Endothelial cell of umbilical vein (primary cell): ENCODE measurements at regions not wholly inside any gene's neighbourhood (a gene's known extent, or its start where the extent isn't known, plus 50 kb on each side); places are given as distances from the start of the nearest gene placed in this dataset.

ENCODE experiments used
- BruUV-seq: library from RNA; stranded (reverse); fragments of 400-500 nt; replicated peaks from 2 replicates; lab custom pipeline; 2021; lab: Mats Ljungman, UMichigan
- CTCF ChIA-PET: fragments of 300-600, 350-600 bp; sonication (Branson Sonifier 250); formaldehyde crosslinking; loops from one replicate; lab custom pipeline; 2021; ENCODE audit warnings: antibody characterized with exemption, inconsistent platforms; lab: Charles Lee
- POLR2A ChIA-PET: fragments of 300-600, 350-600 bp; sonication (Branson Sonifier 250); formaldehyde crosslinking; loops from one replicate; lab custom pipeline; 2021; ENCODE audit warnings: antibody characterized with exemption, inconsistent platforms; lab: Charles Lee
- DNase-seq: peaks from one replicate; pipeline ENCODE4 v3.0.0-alpha.2; 2011; ENCODE audit warnings: low read depth, low spot score
- FAIRE-seq: peaks from 2 replicates; lab custom pipeline; 2011; peaks lifted over from hg19 to GRCh38; lab: Jason Lieb, UNC
- H2AFZ ChIP-seq: 2 replicates; pipeline ENCODE4 v1.6.0; 2012; ENCODE audit warnings: low read depth, low read length, control low read depth, inconsistent platforms
- H3K27ac ChIP-seq: 2 replicates; pipeline ENCODE4 v1.5.1; 2011; ENCODE audit warnings: low read depth, mild to moderate bottlenecking, control low read depth, low read length, moderate library complexity; ENCODE audit not compliant: insufficient read depth
- H3K27me3 ChIP-seq, 2 experiments: 2 replicates each; pipeline versions ENCODE4 v1.6.0 to v1.6.1; 2011; ENCODE audit warnings: low read length in 2 of 2, mixed read lengths in 1 of 2; ENCODE audit not compliant: control insufficient read depth in 2 of 2, insufficient read depth in 2 of 2
- H3K36me3 ChIP-seq, 2 experiments: 2 replicates in 1 of 2; 3 replicates in 1 of 2; pipeline ENCODE4 v1.5.1; 2011; ENCODE audit warnings: low read length in 2 of 2, mild to moderate bottlenecking in 1 of 2, moderate library complexity in 1 of 2; ENCODE audit not compliant: control insufficient read depth in 2 of 2, insufficient read depth in 2 of 2; ENCODE audit errors: extremely low read depth in 1 of 2
- H3K4me1 ChIP-seq: 3 replicates; pipeline ENCODE4 v1.5.1; 2011; ENCODE audit warnings: mild to moderate bottlenecking, low read length; ENCODE audit not compliant: control insufficient read depth, insufficient read depth; ENCODE audit errors: extremely low read depth
- H3K4me2 ChIP-seq: 2 replicates; pipeline ENCODE4 v1.6.1; 2011; ENCODE audit warnings: low read length, control low read depth, mixed read lengths; ENCODE audit not compliant: insufficient read depth
- H3K4me3 ChIP-seq, 3 experiments: fragments of 200-600 bp in 1 of 3; sonication (generic), shearing (Covaris generic) in 1 of 3; replicated peaks in 1 of 3; 2 replicates each; pipeline ENCODE4 v1.5.1; 2011 to 2016; ENCODE audit warnings: control low read depth in 3 of 3, low read length in 3 of 3, mild to moderate bottlenecking in 2 of 3, inconsistent platforms in 1 of 3, low read depth in 1 of 3, moderate library complexity in 1 of 3; ENCODE audit not compliant: insufficient read depth in 1 of 3
- H3K79me2 ChIP-seq: 2 replicates; pipeline ENCODE4 v1.6.0; 2012; ENCODE audit warnings: low read length, inconsistent platforms; ENCODE audit not compliant: control insufficient read depth, insufficient read depth
- H3K9ac ChIP-seq: replicated peaks from 2 replicates; pipeline ENCODE3; 2011; ENCODE audit warnings: low read length, control low read depth; ENCODE audit not compliant: insufficient read depth; ENCODE audit errors: extremely low read depth
- H3K9me1 ChIP-seq: replicated peaks from 3 replicates; pipeline ENCODE4 v1.6.0; 2011; ENCODE audit warnings: mild to moderate bottlenecking, low read length; ENCODE audit not compliant: control insufficient read depth, insufficient read depth; ENCODE audit errors: extremely low read depth
- H3K9me3 ChIP-seq: replicated peaks from 2 replicates; pipeline ENCODE4 v1.5.1; 2012; ENCODE audit warnings: low read length, inconsistent platforms; ENCODE audit not compliant: control insufficient read depth, insufficient read depth
- H4K20me1 ChIP-seq: replicated peaks from 2 replicates; pipeline ENCODE3; 2011; ENCODE audit warnings: mild to moderate bottlenecking, low read length; ENCODE audit not compliant: control insufficient read depth, insufficient read depth; ENCODE audit errors: extremely low read depth
- CTCF ChIP-seq, 2 donors: IDR thresholded peaks; 1 replicate in 1 of 2; 2 replicates in 1 of 2; pipeline ENCODE4 v1.5.1; 2011; ENCODE audit warnings: low read length in 2 of 2, mild to moderate bottlenecking in 2 of 2, moderate library complexity in 2 of 2, control low read depth in 1 of 2, inconsistent platforms in 1 of 2, low read depth in 1 of 2; ENCODE audit not compliant: insufficient read depth in 1 of 2; ENCODE audit errors: extremely low read depth in 1 of 2
- EZH2 ChIP-seq: IDR thresholded peaks from 2 replicates; pipeline ENCODE4 v1.6.1; 2012; ENCODE audit warnings: borderline replicate concordance, low read depth, mild to moderate bottlenecking, moderate library complexity, low read length, inconsistent platforms; ENCODE audit not compliant: severe bottlenecking
- FOS ChIP-seq: IDR thresholded peaks from 2 replicates; pipeline ENCODE4 v1.6.1; 2011; ENCODE audit warnings: mild to moderate bottlenecking, low read length, moderate library complexity, borderline replicate concordance; ENCODE audit not compliant: insufficient read depth
- GATA2 ChIP-seq: IDR thresholded peaks from 2 replicates; pipeline ENCODE4 v1.7.0; 2011; ENCODE audit warnings: low read depth, mild to moderate bottlenecking, moderate library complexity, mixed read lengths, low read length; ENCODE audit not compliant: insufficient read length, insufficient read depth
- JUN ChIP-seq: IDR thresholded peaks from 2 replicates; pipeline ENCODE4 v1.6.1; 2011; ENCODE audit warnings: borderline replicate concordance, low read depth; ENCODE audit not compliant: insufficient read length, insufficient read depth
- MAX ChIP-seq: IDR thresholded peaks from 2 replicates; pipeline ENCODE4 v1.6.1; 2011; ENCODE audit not compliant: insufficient read depth, insufficient read length
- POLR2AphosphoS5 ChIP-seq: IDR thresholded peaks from 2 replicates; pipeline ENCODE4 v1.6.1; 2012; ENCODE audit warnings: low read depth, mild to moderate bottlenecking, control low read depth, low read length, moderate library complexity; ENCODE audit not compliant: insufficient read depth
- dilution Hi-C: fragments of 300-500 bp; cut with MboI; formaldehyde crosslinking; loops from one replicate; pipeline ENCODE4 v1.15.0; 2019; ENCODE audit warnings: low sequenced_read_pairs; ENCODE audit not compliant: extremely low pct_ligation_motif_present
- intact Hi-C: fragments of 100-400 bp; cut with micrococcal nuclease; formaldehyde crosslinking; loops from one replicate; pipeline ENCODE4 v1.10.0; 2022

- Histone ChIP-seq H3K79me2 (no peaks in the 10 kb centered on the region), H3K4me3 (no peak overlapping the region), H3K27me3 (no peaks in the 10 kb centered on the region), H3K9me3 (no peaks in the 10 kb centered on the region), H3K27ac (no peak overlapping the region), H4K20me1 (no peaks in the 10 kb centered on the region), H3K9ac (no peak overlapping the region), H2AFZ (no peak overlapping the region), H3K4me2 (no peak overlapping the region), H3K36me3 (no peaks in the 10 kb centered on the region), H3K4me1 (no peaks in the 10 kb centered on the region), H3K9me1 (no peaks in the 10 kb centered on the region)
- no peak for TF ChIP-seq CTCF (IDR thresholded peaks at IDR 0.05; ENCODE audit: extremely low read depth in 1 of 2, insufficient read depth in 1 of 2, low read depth in 1 of 2, low read length in 2 of 2)
- no peak for TF ChIP-seq GATA2
- no peak for TF ChIP-seq JUN
- no peak for TF ChIP-seq EZH2
- TF ChIP-seq MAX = no peak
- no peak for TF ChIP-seq FOS
- TF ChIP-seq POLR2AphosphoS5 = no peak
- DNase-seq (no peak), FAIRE-seq (no peak)
- ChIA-PET POLR2A (no interaction called here), CTCF (no interaction called here)
- dilution Hi-C loops (no loop called here), intact Hi-C loops (no loop called here)
- no TSS peak for BruUV-seq
These were observed 131.5 kb downstream of the TRIM42 start for GRCh38 chr3:140809316-140809715.
